ENCODE measurements at regions not wholly inside any gene's neighbourhood (a gene's known extent, or its start where the extent isn't known, plus 50 kb on each side); places are given as distances from the start of the nearest gene placed in this dataset.
"Not testable (repeated sequence)": the region's sequence is repeated elsewhere in the genome, so short reads cannot be mapped to it uniquely, and the experiment has no call there.

GRCh38 chr2:144003460-144004075 lies 516.4 kb downstream of the ZEB2 start:
- DNase-seq = no peak

GRCh38 chr2:143996974-143997373 lies 522.9 kb downstream of the ZEB2 start:
- no peak for DNase-seq

- no peak for DNase-seq
Observed at GRCh38 chr2:143994961-143995360, 525.0 kb downstream of the ZEB2 start.

GRCh38 chr2:143991596-143991995 lies 528.3 kb downstream of the ZEB2 start:
- not testable (repeated sequence) for DNase-seq

- peak; percentile 3 for DNase-seq
Observed at GRCh38 chr2:143988082-143988481, 531.8 kb downstream of the ZEB2 start.

- no peak for DNase-seq
Observed at GRCh38 chr2:143981428-143981827, 538.5 kb downstream of the ZEB2 start.

GRCh38 chr2:143977356-143977755 lies 542.6 kb downstream of the ZEB2 start:
- DNase-seq = no peak

GRCh38 chr2:143975216-143975615 lies 544.7 kb downstream of the ZEB2 start:
- no peak for DNase-seq

- no peak for DNase-seq
Observed at GRCh38 chr2:143974262-143974661, 545.7 kb downstream of the ZEB2 start.

- DNase-seq = no peak
Observed at GRCh38 chr2:143968860-143969259, 551.1 kb downstream of the ZEB2 start.

GRCh38 chr2:143968360-143968759 lies 551.6 kb downstream of the ZEB2 start:
- no peak for DNase-seq

- no peak for DNase-seq
Observed at GRCh38 chr2:143965493-143966164, 554.3 kb downstream of the ZEB2 start.

- no peak for DNase-seq
Observed at GRCh38 chr2:143964891-143965290, 555.0 kb downstream of the ZEB2 start.

- DNase-seq = no peak
Observed at GRCh38 chr2:143960177-143960576, 559.7 kb downstream of the ZEB2 start.

- no peak for DNase-seq
Observed at GRCh38 chr2:143957321-143957720, 562.6 kb downstream of the ZEB2 start.

- no peak for DNase-seq
Observed at GRCh38 chr2:143955401-143956065, 564.4 kb downstream of the ZEB2 start.

- no peak for DNase-seq
Observed at GRCh38 chr2:143954844-143955243, 565.1 kb downstream of the ZEB2 start.

GRCh38 chr2:143954186-143954585 lies 565.7 kb downstream of the ZEB2 start:
- no peak for DNase-seq

GRCh38 chr2:143953451-143954030 lies 566.4 kb downstream of the ZEB2 start:
- DNase-seq = no peak

- no peak for DNase-seq
Observed at GRCh38 chr2:143952536-143952935, 567.4 kb downstream of the ZEB2 start.

GRCh38 chr2:143950704-143951103 lies 569.2 kb downstream of the ZEB2 start:
- DNase-seq = no peak

GRCh38 chr2:143949121-143949848 lies 570.6 kb downstream of the ZEB2 start:
- no peak for DNase-seq

GRCh38 chr2:143948710-143949109 lies 571.2 kb downstream of the ZEB2 start:
- no peak for DNase-seq
